CD4-positive, alpha-beta T cell (primary cell): ENCODE measurements at regions not wholly inside any gene's neighbourhood (a gene's known extent, or its start where the extent isn't known, plus 50 kb on each side); places are given as distances from the start of the nearest gene placed in this dataset.

Source experiments
- ATAC-seq: fragments of 200-7000 bp; cut with Tn5 transposase; one replicate; pipeline ENCODE4 v1.10.0; 2022; ENCODE audit warnings: mild to moderate bottlenecking; ENCODE audit not compliant: poor library complexity
- CTCF ChIA-PET: fragments of 350-600 bp; sonication (Branson Sonifier 250); formaldehyde crosslinking; loops from one replicate; lab custom pipeline; 2021; ENCODE audit warnings: antibody characterized with exemption, inconsistent platforms; lab: Charles Lee
- POLR2A ChIA-PET: fragments of 350-600 bp; sonication (Branson Sonifier 250); formaldehyde crosslinking; loops from one replicate; lab custom pipeline; 2021; ENCODE audit warnings: antibody characterized with exemption, inconsistent platforms; lab: Charles Lee
- DNase-seq, 14 experiments: peaks; one replicate each; pipeline ENCODE4 v3.0.0-alpha.2; 2013 to 2020; ENCODE audit warnings: mixed read lengths in 2 of 14
- H3K27ac ChIP-seq, 2 donors: one replicate each; pipeline versions ENCODE4 v1.5.1 to v1.7.0; 2013; ENCODE audit warnings: low read length in 2 of 2, low read depth in 1 of 2, mild to moderate bottlenecking in 1 of 2
- H3K27me3 ChIP-seq, 2 experiments: 1 replicate in 1 of 2; 2 replicates in 1 of 2; pipeline versions ENCODE4 v1.6.1 to v1.7.0; 2013; ENCODE audit warnings: low read length in 2 of 2, control low read depth in 1 of 2, mild to moderate bottlenecking in 1 of 2, moderate library complexity in 1 of 2; ENCODE audit not compliant: insufficient read depth in 2 of 2, control insufficient read depth in 1 of 2
- H3K36me3 ChIP-seq: one replicate; pipeline ENCODE4 v1.6.1; 2013; ENCODE audit warnings: low read length, control low read depth; ENCODE audit not compliant: insufficient read depth
- H3K4me1 ChIP-seq: one replicate; pipeline ENCODE4 v1.6.1; 2013; ENCODE audit warnings: low read length, control low read depth; ENCODE audit not compliant: insufficient read depth
- H3K4me3 ChIP-seq: one replicate; pipeline ENCODE4 v1.5.1; 2013; ENCODE audit warnings: mild to moderate bottlenecking, low read length, moderate library complexity
- H3K9me3 ChIP-seq, 2 experiments: 1 replicate in 1 of 2; 2 replicates in 1 of 2; pipeline versions ENCODE4 v1.6.1 to v1.7.0; 2013; ENCODE audit warnings: low read length in 2 of 2, mild to moderate bottlenecking in 2 of 2, control low read depth in 1 of 2, moderate library complexity in 1 of 2; ENCODE audit not compliant: control insufficient read depth in 1 of 2, insufficient read depth in 1 of 2
- H3K27ac Mint-ChIP-seq: one replicate; pipeline ENCODE4 v1.8.0; 2020; ENCODE audit warnings: mixed read lengths
- H3K27me3 Mint-ChIP-seq: one replicate; pipeline ENCODE4 v1.8.0; 2021; ENCODE audit warnings: mixed read lengths
- H3K36me3 Mint-ChIP-seq: one replicate; pipeline ENCODE4 v1.8.0; 2021; ENCODE audit warnings: low read depth, mixed read lengths
- H3K4me1 Mint-ChIP-seq: one replicate; pipeline ENCODE4 v1.8.0; 2021; ENCODE audit warnings: low read depth, mixed read lengths
- H3K4me3 Mint-ChIP-seq: one replicate; pipeline ENCODE4 v1.8.0; 2020; ENCODE audit warnings: mild to moderate bottlenecking, mixed read lengths
- H3K9me3 Mint-ChIP-seq: one replicate; pipeline ENCODE4 v1.8.0; 2020; ENCODE audit warnings: mixed read lengths
- intact Hi-C, 2 experiments: fragments of 100-400 bp; cut with DNase I in 1 of 2; cut with micrococcal nuclease in 1 of 2; formaldehyde crosslinking; loops; one replicate each; pipeline versions ENCODE4 v1.15.1 to v1.9.0; 2023 to 2025; cut with DNase I, micrococcal nuclease
- TF ChIP-seq, protein P1 (sequence below): fragments of 200-600 bp; IDR thresholded peaks from one replicate; pipeline ENCODE4 v1.8.0; 2022; ENCODE audit warnings: antibody characterized with exemption, mild to moderate bottlenecking

DNA sequence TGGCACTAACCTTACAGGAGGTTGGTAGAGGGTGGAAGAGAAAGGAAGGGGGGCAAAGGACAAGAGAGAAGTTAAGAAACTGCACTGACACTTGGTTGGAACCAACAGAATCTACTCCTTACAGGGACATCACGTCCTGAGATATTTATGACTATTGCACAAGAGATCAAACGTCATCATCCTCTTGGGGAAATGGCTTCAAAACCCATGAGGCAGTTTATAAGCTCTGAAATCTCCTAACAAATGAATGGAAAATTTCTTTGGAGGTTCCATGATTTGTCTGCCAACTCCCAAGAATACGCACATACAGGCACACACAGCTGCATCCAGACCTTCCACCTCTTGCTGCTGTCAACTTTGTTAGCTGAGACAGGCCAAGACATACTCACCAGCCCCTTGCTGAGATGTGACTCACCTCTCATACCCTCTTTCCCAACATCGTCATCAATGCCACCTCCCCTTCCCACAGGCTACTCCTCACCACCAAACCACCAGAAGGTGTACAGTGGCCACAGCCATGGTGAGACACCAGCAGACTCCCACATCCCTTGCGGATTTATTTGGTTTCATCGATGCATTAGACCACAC, 135.5 kb downstream of the SETD4 start:
- ChIA-PET POLR2A (no interaction called here), CTCF (no interaction called here)
- Histone ChIP-seq H3K27ac (no peak overlapping the region), H3K36me3 (no peaks in the 10 kb centered on the region), H3K4me3 (no peak overlapping the region), H3K27me3 (peaks cover 0 to 8% of the 10 kb centered on the region in 2 experiments), H3K9me3 (no peaks in the 10 kb centered on the region), H3K4me1 (no peaks in the 10 kb centered on the region)
- TF ChIP-seq, protein P1, sequence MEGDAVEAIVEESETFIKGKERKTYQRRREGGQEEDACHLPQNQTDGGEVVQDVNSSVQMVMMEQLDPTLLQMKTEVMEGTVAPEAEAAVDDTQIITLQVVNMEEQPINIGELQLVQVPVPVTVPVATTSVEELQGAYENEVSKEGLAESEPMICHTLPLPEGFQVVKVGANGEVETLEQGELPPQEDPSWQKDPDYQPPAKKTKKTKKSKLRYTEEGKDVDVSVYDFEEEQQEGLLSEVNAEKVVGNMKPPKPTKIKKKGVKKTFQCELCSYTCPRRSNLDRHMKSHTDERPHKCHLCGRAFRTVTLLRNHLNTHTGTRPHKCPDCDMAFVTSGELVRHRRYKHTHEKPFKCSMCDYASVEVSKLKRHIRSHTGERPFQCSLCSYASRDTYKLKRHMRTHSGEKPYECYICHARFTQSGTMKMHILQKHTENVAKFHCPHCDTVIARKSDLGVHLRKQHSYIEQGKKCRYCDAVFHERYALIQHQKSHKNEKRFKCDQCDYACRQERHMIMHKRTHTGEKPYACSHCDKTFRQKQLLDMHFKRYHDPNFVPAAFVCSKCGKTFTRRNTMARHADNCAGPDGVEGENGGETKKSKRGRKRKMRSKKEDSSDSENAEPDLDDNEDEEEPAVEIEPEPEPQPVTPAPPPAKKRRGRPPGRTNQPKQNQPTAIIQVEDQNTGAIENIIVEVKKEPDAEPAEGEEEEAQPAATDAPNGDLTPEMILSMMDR = no peak
- ATAC-seq = peak; percentile 32
- H3K4me1 Mint-ChIP-seq = no peaks in the 10 kb centered on the region
- no peak overlapping the region for H3K4me3 Mint-ChIP-seq
- H3K27ac Mint-ChIP-seq = no peak overlapping the region
- no peaks in the 10 kb centered on the region for H3K9me3 Mint-ChIP-seq
- intact Hi-C loops = no loop called here
- H3K36me3 Mint-ChIP-seq = no peaks in the 10 kb centered on the region
- H3K27me3 Mint-ChIP-seq = peaks cover 41% of the 10 kb centered on the region
- peak in 2 of 14 experiments; percentile 27 to 40 for DNase-seq

DNA sequence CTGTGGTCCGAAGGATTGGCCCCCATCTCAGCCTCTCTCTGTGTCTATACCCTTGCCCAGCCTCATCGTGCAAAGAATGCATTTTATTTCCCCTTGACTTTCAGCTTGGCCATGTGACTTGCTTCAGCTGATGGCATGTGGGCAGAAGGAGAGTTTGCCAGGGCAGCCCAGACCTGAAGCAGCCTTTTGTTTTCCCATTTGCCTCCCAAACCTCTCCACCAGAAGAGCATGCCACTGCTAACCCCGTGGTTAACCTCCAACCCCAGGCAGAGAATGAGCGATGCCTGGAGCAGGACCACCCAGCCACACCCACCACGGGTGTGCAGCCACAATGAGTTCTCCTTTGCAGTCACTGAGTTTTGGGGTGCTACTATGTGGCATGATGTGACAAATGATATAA, 136.4 kb downstream of the SETD4 start:
- DNase-seq (no peak), ATAC-seq (no peak)
- CTCF ChIA-PET = no interaction called here
- Mint-ChIP-seq H3K4me1 (no peaks in the 10 kb centered on the region), H3K27ac (no peak overlapping the region), H3K4me3 (no peak overlapping the region), H3K9me3 (no peaks in the 10 kb centered on the region), H3K36me3 (no peaks in the 10 kb centered on the region), H3K27me3 (peaks cover 48% of the 10 kb centered on the region)
- Histone ChIP-seq H3K27me3 (peaks cover 0 to 14% of the 10 kb centered on the region in 2 experiments), H3K36me3 (no peaks in the 10 kb centered on the region), H3K4me3 (no peak overlapping the region), H3K9me3 (peaks cover 0 to 8% of the 10 kb centered on the region in 2 experiments), H3K4me1 (no peaks in the 10 kb centered on the region), H3K27ac (no peak overlapping the region)
- intact Hi-C loops = no loop called here
- POLR2A ChIA-PET = no interaction called here
- TF ChIP-seq, protein P1 = no peak

DNA sequence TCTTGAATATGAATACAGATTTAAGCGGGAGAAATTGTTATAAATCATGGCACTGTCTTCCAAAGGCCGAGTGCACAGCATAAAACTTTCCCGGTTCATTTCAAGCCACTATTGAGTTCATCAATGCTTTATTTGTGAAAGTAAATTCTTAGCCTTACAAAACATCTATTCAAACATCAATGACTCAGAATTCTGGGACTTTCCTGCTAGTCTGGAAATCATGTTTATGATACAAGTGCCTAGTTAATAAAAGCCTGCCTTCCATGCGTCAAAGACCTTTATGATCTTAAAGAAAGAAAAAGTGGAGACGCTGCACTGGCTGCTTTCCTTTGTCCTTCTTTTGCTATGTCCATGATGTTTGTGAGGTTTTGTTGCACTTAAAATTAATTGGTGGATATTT, 137.7 kb downstream of the SETD4 start:
- peaks cover 48% of the 10 kb centered on the region for H3K27me3 Mint-ChIP-seq
- no peak for ATAC-seq
- Histone ChIP-seq H3K4me1 (no peaks in the 10 kb centered on the region), H3K9me3 (peaks cover 0 to 8% of the 10 kb centered on the region in 2 experiments), H3K4me3 (no peak overlapping the region), H3K27ac (no peak overlapping the region), H3K27me3 (peaks cover 0 to 14% of the 10 kb centered on the region in 2 experiments), H3K36me3 (no peaks in the 10 kb centered on the region)
- no peak overlapping the region for H3K4me3 Mint-ChIP-seq
- H3K36me3 Mint-ChIP-seq = no peaks in the 10 kb centered on the region
- POLR2A ChIA-PET = no interaction called here
- H3K27ac Mint-ChIP-seq = no peak overlapping the region
- CTCF ChIA-PET = no interaction called here
- no peaks in the 10 kb centered on the region for H3K4me1 Mint-ChIP-seq
- no peak for DNase-seq
- TF ChIP-seq, protein P1 = no peak
- intact Hi-C loops = no loop called here
- no peaks in the 10 kb centered on the region for H3K9me3 Mint-ChIP-seq
